Neural progenitor cell (in vitro differentiated cells): ENCODE measurements at regions not wholly inside any gene's neighbourhood (a gene's known extent, or its start where the extent isn't known, plus 50 kb on each side); places are given as distances from the start of the nearest gene placed in this dataset.

Source experiments
- DNase-seq: peaks from one replicate; pipeline ENCODE4 v3.0.0-alpha.2; 2016; ENCODE audit warnings: low spot score
- H2AFZ ChIP-seq: fragments of 200-600 bp; sonication (generic); replicated peaks from 2 replicates; pipeline ENCODE4 v1.6.1; 2016; ENCODE audit warnings: antibody characterized with exemption
- H3F3A ChIP-seq: fragments of 200-600 bp; sonication (generic); 2 replicates; pipeline ENCODE4 v1.6.1; 2016; ENCODE audit warnings: antibody characterized with exemption, low read depth
- H3K27ac ChIP-seq: fragments of 200-600 bp; sonication (generic); 2 replicates; pipeline ENCODE4 v1.5.1; 2016; ENCODE audit warnings: mild to moderate bottlenecking
- H3K27me3 ChIP-seq: fragments of 200-600 bp; sonication (generic); 2 replicates; pipeline ENCODE4 v1.6.1; 2016; ENCODE audit warnings: mild to moderate bottlenecking, moderate library complexity
- H3K36me3 ChIP-seq: fragments of 200-600 bp; sonication (generic); 2 replicates; pipeline ENCODE4 v1.5.1; 2016
- H3K4me1 ChIP-seq: fragments of 200-600 bp; sonication (generic); 2 replicates; pipeline ENCODE4 v1.6.1; 2016; ENCODE audit warnings: mixed run types
- H3K4me2 ChIP-seq: fragments of 200-600 bp; sonication (generic); 2 replicates; pipeline ENCODE4 v1.6.1; 2016
- H3K4me3 ChIP-seq: fragments of 200-600 bp; sonication (generic); 2 replicates; pipeline ENCODE4 v1.5.1; 2016
- H3K79me2 ChIP-seq: fragments of 200-600 bp; sonication (generic); 2 replicates; pipeline ENCODE4 v1.6.1; 2016; ENCODE audit warnings: low read depth
- H3K9ac ChIP-seq: fragments of 200-600 bp; sonication (generic); 2 replicates; pipeline ENCODE4 v1.6.1; 2016
- H3K9me3 ChIP-seq: fragments of 200-600 bp; sonication (generic); 2 replicates; pipeline ENCODE4 v1.5.1; 2016; ENCODE audit warnings: low read depth
- H4K20me1 ChIP-seq: fragments of 200-600 bp; sonication (generic); 2 replicates; pipeline ENCODE4 v1.6.1; 2016; ENCODE audit warnings: low read depth
- H3K27ac Mint-ChIP-seq: 3 replicates; pipeline ENCODE4 v1.8.0; 2021; ENCODE audit warnings: mixed read lengths
- H3K27me3 Mint-ChIP-seq: 2 replicates; pipeline ENCODE4 v1.8.0; 2022; ENCODE audit warnings: low read depth, mild to moderate bottlenecking, inconsistent platforms, moderate library complexity, mixed read lengths; ENCODE audit not compliant: insufficient read depth
- H3K36me3 Mint-ChIP-seq: 3 replicates; pipeline ENCODE4 v1.8.0; 2021; ENCODE audit warnings: mixed read lengths
- H3K4me1 Mint-ChIP-seq: 3 replicates; pipeline ENCODE4 v1.8.0; 2021; ENCODE audit warnings: mixed read lengths
- H3K4me3 Mint-ChIP-seq: 3 replicates; pipeline ENCODE4 v1.8.0; 2021; ENCODE audit warnings: mild to moderate bottlenecking, moderate library complexity, mixed read lengths
- H3K9me3 Mint-ChIP-seq: 3 replicates; pipeline ENCODE4 v1.8.0; 2020; ENCODE audit warnings: mixed read lengths
- CTCF ChIP-seq: fragments of 200-600 bp; sonication (generic); IDR thresholded peaks from 2 replicates; pipeline ENCODE4 v1.5.1; 2017; ENCODE audit warnings: antibody characterized with exemption, mild to moderate bottlenecking
- EZH2 ChIP-seq: fragments of 200-600 bp; sonication (generic); IDR thresholded peaks from 2 replicates; pipeline ENCODE4 v1.6.1; 2017; ENCODE audit warnings: antibody characterized with exemption, mild to moderate bottlenecking, moderate library complexity
- EZH2phosphoT487 ChIP-seq: fragments of 200-600 bp; sonication (generic); IDR thresholded peaks from 2 replicates; pipeline ENCODE4 v1.6.1; 2017; ENCODE audit warnings: antibody characterized with exemption

GRCh38 chr6:132948889-132949288, 134.5 kb downstream of the RPS12 start:
- no peaks in the 10 kb centered on the region for H3K36me3 ChIP-seq
- no peak overlapping the region for H3K4me3 ChIP-seq
- no peaks in the 10 kb centered on the region for H3K9me3 ChIP-seq
- no peak overlapping the region for H3K27ac Mint-ChIP-seq
- no peak overlapping the region for H3K4me3 Mint-ChIP-seq
- H2AFZ ChIP-seq, result no peak overlapping the region
- H3K9ac ChIP-seq, result no peak overlapping the region
- H4K20me1 ChIP-seq, result no peaks in the 10 kb centered on the region
- no peaks in the 10 kb centered on the region for H3K36me3 Mint-ChIP-seq
- no peaks in the 10 kb centered on the region for H3F3A ChIP-seq
- H3K9me3 Mint-ChIP-seq, result no peaks in the 10 kb centered on the region
- no peaks in the 10 kb centered on the region for H3K79me2 ChIP-seq
- no peaks in the 10 kb centered on the region for H3K27me3 Mint-ChIP-seq
- H3K4me2 ChIP-seq, result no peak overlapping the region
- no peak for DNase-seq
- no peaks in the 10 kb centered on the region for H3K4me1 ChIP-seq
- H3K27me3 ChIP-seq, result no peaks in the 10 kb centered on the region
- peaks cover 4% of the 10 kb centered on the region for H3K4me1 Mint-ChIP-seq
- TF ChIP-seq CTCF (no peak), EZH2phosphoT487 (no peak), EZH2 (no peak)
- no peak overlapping the region for H3K27ac ChIP-seq

- Histone ChIP-seq H3K36me3 (no peaks in the 10 kb centered on the region), H3K27ac (no peak overlapping the region), H4K20me1 (no peaks in the 10 kb centered on the region), H3K4me1 (no peaks in the 10 kb centered on the region), H3K4me3 (no peak overlapping the region), H2AFZ (no peak overlapping the region), H3K4me2 (no peak overlapping the region), H3F3A (no peaks in the 10 kb centered on the region), H3K27me3 (no peaks in the 10 kb centered on the region), H3K79me2 (no peaks in the 10 kb centered on the region), H3K9me3 (no peaks in the 10 kb centered on the region), H3K9ac (no peak overlapping the region)
- no peaks in the 10 kb centered on the region for H3K27me3 Mint-ChIP-seq
- H3K4me3 Mint-ChIP-seq, result no peak overlapping the region
- no peaks in the 10 kb centered on the region for H3K36me3 Mint-ChIP-seq
- H3K27ac Mint-ChIP-seq, result no peak overlapping the region
- peaks cover 4% of the 10 kb centered on the region for H3K4me1 Mint-ChIP-seq
- H3K9me3 Mint-ChIP-seq, result no peaks in the 10 kb centered on the region
- DNase-seq, result no peak
- no peak for TF ChIP-seq EZH2phosphoT487
- TF ChIP-seq CTCF, result no peak
These were observed 136.2 kb downstream of the RPS12 start for GRCh38 chr6:132950566-132950965.

GRCh38 chr6:132952031-132952867, 137.9 kb downstream of the RPS12 start:
- no peaks in the 10 kb centered on the region for H3K9me3 Mint-ChIP-seq

More at GRCh38 chr6:132952031-132952867, 137.9 kb downstream of the RPS12 start:
- Histone ChIP-seq H3K4me2 (no peak overlapping the region), H3K27me3 (no peaks in the 10 kb centered on the region), H3K36me3 (no peaks in the 10 kb centered on the region), H3K79me2 (no peaks in the 10 kb centered on the region), H3K9me3 (no peaks in the 10 kb centered on the region), H3K27ac (no peak overlapping the region), H4K20me1 (no peaks in the 10 kb centered on the region), H3F3A (no peaks in the 10 kb centered on the region), H3K9ac (no peak overlapping the region), H3K4me1 (no peaks in the 10 kb centered on the region), H3K4me3 (no peak overlapping the region), H2AFZ (no peak overlapping the region)
- TF ChIP-seq EZH2, result no peak
- TF ChIP-seq EZH2phosphoT487, result no peak
- no peak for TF ChIP-seq CTCF
- Mint-ChIP-seq H3K27ac (no peak overlapping the region), H3K36me3 (no peaks in the 10 kb centered on the region), H3K4me1 (peaks cover 4% of the 10 kb centered on the region), H3K27me3 (no peaks in the 10 kb centered on the region), H3K4me3 (no peak overlapping the region)
- DNase-seq, result no peak
